Prostate gland (tissue), 2 donors: ENCODE measurements at regions not wholly inside any gene's neighbourhood (a gene's known extent, or its start where the extent isn't known, plus 50 kb on each side); places are given as distances from the start of the nearest gene placed in this dataset.

Source experiments
- DNase-seq: peaks from one replicate; pipeline ENCODE4 v3.0.0-alpha.2; 2019; ENCODE audit warnings: low spot score
- H3K27ac ChIP-seq, 2 donors: fragments of 200-600 bp; sonication (generic); 2 replicates each; pipeline ENCODE4 v1.5.1; 2017 to 2019
- H3K27me3 ChIP-seq: fragments of 200-600 bp; sonication (generic); replicated peaks from 2 replicates; pipeline ENCODE4 v1.5.1; 2019; ENCODE audit not compliant: insufficient read depth
- H3K36me3 ChIP-seq, 2 donors: fragments of 200-600 bp; sonication (generic); 1 replicate in 1 of 2; 2 replicates in 1 of 2; pipeline versions ENCODE4 v1.5.1 to v1.8.1; 2017 to 2019
- H3K4me1 ChIP-seq: fragments of 200-600 bp; sonication (generic); replicated peaks from 2 replicates; pipeline ENCODE4 v1.5.1; 2019
- H3K4me3 ChIP-seq, 2 donors: fragments of 200-600 bp; sonication (generic); 2 replicates each; pipeline ENCODE4 v1.5.1; 2017 to 2019
- H3K9me3 ChIP-seq: fragments of 200-600 bp; sonication (generic); 2 replicates; pipeline ENCODE4 v1.5.1; 2017
- CTCF ChIP-seq, 4 experiments: fragments of 200-600 bp in 2 of 4; fragments of 450-650 bp in 2 of 4; sonication (generic) in 2 of 4; IDR thresholded peaks; 1 replicate in 3 of 4; 2 replicates in 1 of 4; pipeline ENCODE4 v1.5.1; 2016 to 2019; ENCODE audit warnings: antibody characterized with exemption in 4 of 4, mild to moderate bottlenecking in 2 of 4, moderate library complexity in 2 of 4
- POLR2A ChIP-seq: fragments of 450-650 bp; IDR thresholded peaks from one replicate; pipeline ENCODE4 v1.6.1; 2016; ENCODE audit warnings: antibody characterized with exemption, mild to moderate bottlenecking
- POLR2AphosphoS5 ChIP-seq: sonication (generic); formaldehyde crosslinking; IDR thresholded peaks from one replicate; pipeline ENCODE4 v1.6.1; 2017; ENCODE audit warnings: antibody characterized with exemption
- WGBS: methylation state at CpG from one replicate; pipeline ENCODE4 v1.1.5; 2018; 5-methylcytosine and 5-hydroxymethylcytosine counted together
- intact Hi-C: fragments of 100-400 bp; cut with DNase I; formaldehyde crosslinking; loops from one replicate; pipeline ENCODE4 v1.14.2; 2022

GRCh38 chr2:84283506-84283905 is 175.6 kb downstream of the SUCLG1 start:
- no peaks in the 10 kb centered on the region for H3K36me3 ChIP-seq
- no peak for DNase-seq
- H3K4me3 ChIP-seq, result no peak overlapping the region
- intact Hi-C loops, result no loop called here
- H3K4me1 ChIP-seq, result no peaks in the 10 kb centered on the region
- H3K27me3 ChIP-seq, result no peaks in the 10 kb centered on the region
- 26% methylated on average over 3 of the region's 3 CpGs for whole genome bisulfite sequencing
- TF ChIP-seq POLR2AphosphoS5, result no peak
- no peak for TF ChIP-seq CTCF (IDR thresholded peaks at IDR 0.05)
- no peak for TF ChIP-seq POLR2A
- H3K27ac ChIP-seq, result no peak overlapping the region
- H3K9me3 ChIP-seq, result no peaks in the 10 kb centered on the region

GRCh38 chr2:84281510-84281909 is 177.6 kb downstream of the SUCLG1 start:
- no peak overlapping the region for H3K4me3 ChIP-seq
- intact Hi-C loops, result no loop called here
- no peaks in the 10 kb centered on the region for H3K4me1 ChIP-seq
- 92% methylated on average over 3 of the region's 3 CpGs for WGBS
- no peak for DNase-seq
- TF ChIP-seq POLR2AphosphoS5 (no peak), CTCF (IDR thresholded peaks at IDR 0.05) (no peak), POLR2A (no peak)
- no peaks in the 10 kb centered on the region for H3K9me3 ChIP-seq
- no peaks in the 10 kb centered on the region for H3K36me3 ChIP-seq
- no peak overlapping the region for H3K27ac ChIP-seq
- no peaks in the 10 kb centered on the region for H3K27me3 ChIP-seq

- Histone ChIP-seq H3K27ac (no peak overlapping the region), H3K9me3 (no peaks in the 10 kb centered on the region), H3K36me3 (no peaks in the 10 kb centered on the region), H3K4me1 (no peaks in the 10 kb centered on the region), H3K27me3 (no peaks in the 10 kb centered on the region), H3K4me3 (no peak overlapping the region)
- no peak for DNase-seq
- TF ChIP-seq POLR2AphosphoS5 (no peak), CTCF (IDR thresholded peaks at IDR 0.05) (no peak), POLR2A (no peak)
- intact Hi-C loops, result no loop called here
- 89% methylated on average over 1 of the region's 1 CpG for WGBS
These were observed 178.2 kb downstream of the SUCLG1 start for GRCh38 chr2:84280873-84281272.

- H3K36me3 ChIP-seq, result no peaks in the 10 kb centered on the region
- TF ChIP-seq POLR2A, result no peak
- no peak for TF ChIP-seq CTCF (IDR thresholded peaks at IDR 0.05)
- TF ChIP-seq POLR2AphosphoS5, result no peak
- 92% methylated on average over 2 of the region's 2 CpGs for WGBS
- no peaks in the 10 kb centered on the region for H3K9me3 ChIP-seq
- intact Hi-C loops, result no loop called here
- no peak for DNase-seq
- H3K27me3 ChIP-seq, result no peaks in the 10 kb centered on the region
- no peak overlapping the region for H3K4me3 ChIP-seq
- H3K27ac ChIP-seq, result no peak overlapping the region
- no peaks in the 10 kb centered on the region for H3K4me1 ChIP-seq
These were observed 180.7 kb downstream of the SUCLG1 start for GRCh38 chr2:84278386-84278785.

- H3K27ac ChIP-seq, result no peak overlapping the region
- no peaks in the 10 kb centered on the region for H3K9me3 ChIP-seq
- H3K27me3 ChIP-seq, result no peaks in the 10 kb centered on the region
- no peak for DNase-seq
- no peak overlapping the region for H3K4me3 ChIP-seq
- H3K4me1 ChIP-seq, result no peaks in the 10 kb centered on the region
- intact Hi-C loops, result no loop called here
- H3K36me3 ChIP-seq, result no peaks in the 10 kb centered on the region
- TF ChIP-seq POLR2AphosphoS5, result no peak
- no peak for TF ChIP-seq POLR2A
- TF ChIP-seq CTCF (IDR thresholded peaks at IDR 0.05), result no peak
These were observed 182.4 kb downstream of the SUCLG1 start for GRCh38 chr2:84276590-84277255.
